ENCODE measurements at regions not wholly inside any gene's neighbourhood (a gene's known extent, or its start where the extent isn't known, plus 50 kb on each side); places are given as distances from the start of the nearest gene placed in this dataset.

GRCh38 chr11:25958045-25958444 is 373.9 kb upstream of the ANO3 start:
- no peak for DNase-seq (ENCODE audit: low read depth)

- no peak for DNase-seq (ENCODE audit: low read depth)
These were observed 370.4 kb upstream of the ANO3 start for GRCh38 chr11:25961539-25961938.

GRCh38 chr11:25970726-25971508 is 361.0 kb upstream of the ANO3 start:
- DNase-seq (ENCODE audit: low read depth) = no peak

DNA sequence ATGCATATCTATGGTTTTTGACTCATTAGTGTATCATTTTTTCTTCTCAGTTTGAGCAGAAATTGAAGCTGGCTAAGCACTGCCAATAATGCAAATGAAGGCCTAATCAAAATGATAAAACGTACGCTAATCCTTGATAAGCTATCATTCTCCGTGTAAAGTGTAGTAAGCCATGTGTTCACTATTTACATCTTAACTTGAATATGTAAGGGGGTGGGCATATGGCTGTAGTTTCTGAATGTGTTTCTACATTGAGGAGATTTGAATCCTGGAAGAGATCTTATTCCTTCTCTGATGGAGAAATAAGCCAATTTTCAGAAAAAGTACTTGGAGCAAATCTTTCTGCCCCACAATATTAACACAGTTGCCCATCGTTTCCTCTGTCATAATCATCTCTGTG is 351.8 kb upstream of the ANO3 start:
- no peak for DNase-seq (ENCODE audit: low read depth)

GRCh38 chr11:25981998-25982397 is 349.9 kb upstream of the ANO3 start:
- peak; percentile 8 for DNase-seq (ENCODE audit: low read depth)

DNA sequence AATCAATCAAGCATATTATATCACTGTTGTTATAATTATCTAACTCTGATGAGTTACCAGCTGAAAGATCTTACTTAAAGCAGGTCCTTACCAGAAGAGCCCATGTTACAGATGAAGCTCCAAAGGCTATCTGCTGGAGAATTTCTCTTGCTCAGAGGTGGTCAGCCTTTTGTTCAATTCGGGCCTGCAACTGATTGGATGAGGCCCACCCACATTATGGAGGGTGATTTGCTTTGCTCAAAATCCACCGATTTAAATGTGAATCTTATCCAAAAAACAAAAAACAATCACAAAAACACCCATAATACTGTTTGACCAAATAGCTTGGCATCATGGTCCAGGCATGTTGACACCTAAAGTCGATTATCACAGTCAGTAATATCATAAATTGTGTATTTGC is 348.6 kb upstream of the ANO3 start:
- no peak for DNase-seq (ENCODE audit: low read depth)

- DNase-seq (ENCODE audit: low read depth) = no peak
These were observed 343.8 kb upstream of the ANO3 start for GRCh38 chr11:25988178-25988577.

- no peak for DNase-seq (ENCODE audit: low read depth)
These were observed 341.5 kb upstream of the ANO3 start for GRCh38 chr11:25990406-25990805.

DNA sequence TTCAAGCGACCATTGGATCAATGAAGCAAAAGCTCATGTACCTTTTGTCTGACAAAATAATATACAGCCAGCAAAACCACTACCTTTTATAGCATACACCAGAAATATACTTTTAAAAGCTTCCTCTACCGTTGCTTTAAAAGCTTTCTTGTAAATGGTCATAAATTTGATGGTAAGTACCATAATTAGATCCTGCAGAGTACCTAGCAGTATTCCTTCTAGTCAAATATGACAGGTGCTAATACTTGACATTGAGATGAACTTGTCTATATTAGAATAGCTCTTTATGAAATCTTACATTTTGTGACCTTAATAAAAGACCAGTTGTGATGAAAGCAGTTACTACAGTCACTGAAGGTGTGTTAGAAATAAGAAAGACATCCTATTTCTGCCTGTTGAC is 340.5 kb upstream of the ANO3 start:
- no peak for DNase-seq (ENCODE audit: low read depth)

- no peak for DNase-seq (ENCODE audit: low read depth)
These were observed 339.6 kb upstream of the ANO3 start for GRCh38 chr11:25992294-25992693.

DNA sequence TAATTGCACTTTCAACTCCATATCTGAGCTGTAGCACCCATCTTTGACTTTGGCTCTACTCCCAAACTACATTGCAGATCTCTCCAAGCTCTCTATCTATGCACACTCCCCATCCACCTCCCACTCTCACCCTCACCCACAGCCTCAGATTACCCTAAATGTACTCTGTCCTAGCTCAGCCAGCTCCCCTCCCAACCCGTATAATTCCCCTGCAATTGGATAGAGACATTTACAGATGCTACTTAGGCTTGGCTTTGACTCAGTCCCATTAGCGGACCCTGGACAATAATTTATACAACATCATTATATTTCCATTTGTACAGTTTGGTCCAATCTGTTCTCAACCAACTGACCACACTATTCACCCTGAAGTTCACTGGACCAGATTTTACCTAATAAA is 338.9 kb upstream of the ANO3 start:
- DNase-seq (ENCODE audit: low read depth) = no peak

- no peak for DNase-seq (ENCODE audit: low read depth)
These were observed 320.5 kb upstream of the ANO3 start for GRCh38 chr11:26011474-26011873.

DNA sequence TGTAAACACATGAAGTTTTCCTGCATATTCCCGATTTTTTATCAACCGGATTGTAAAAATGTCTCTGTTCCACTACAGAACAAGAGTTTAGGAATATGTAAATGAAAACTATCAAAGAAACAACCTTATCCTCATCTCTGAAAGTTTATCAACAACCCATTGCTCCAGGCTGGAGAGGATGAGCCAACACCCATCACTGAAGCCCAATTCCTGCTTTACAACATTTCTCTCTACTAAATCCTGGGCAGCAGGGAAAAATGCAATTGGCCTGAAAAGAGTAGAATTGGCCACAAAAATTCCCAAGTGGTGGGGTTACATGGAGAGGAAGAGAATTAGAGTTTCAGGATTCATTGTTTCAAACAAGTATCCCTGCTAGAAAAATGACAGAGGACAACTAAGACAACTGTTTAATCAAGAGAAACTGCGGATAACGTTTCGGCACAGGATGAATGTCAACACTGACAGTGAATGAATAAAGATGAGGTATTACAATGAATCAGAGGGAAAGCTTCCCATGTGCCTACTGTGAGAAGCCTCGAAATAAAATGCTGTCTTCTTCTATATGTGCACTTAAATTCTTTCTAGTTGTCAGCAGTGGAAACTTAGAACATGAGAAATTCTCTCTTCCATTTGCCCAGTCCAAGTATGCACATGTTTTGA is 317.3 kb upstream of the ANO3 start:
- no peak for DNase-seq (ENCODE audit: low read depth)

DNA sequence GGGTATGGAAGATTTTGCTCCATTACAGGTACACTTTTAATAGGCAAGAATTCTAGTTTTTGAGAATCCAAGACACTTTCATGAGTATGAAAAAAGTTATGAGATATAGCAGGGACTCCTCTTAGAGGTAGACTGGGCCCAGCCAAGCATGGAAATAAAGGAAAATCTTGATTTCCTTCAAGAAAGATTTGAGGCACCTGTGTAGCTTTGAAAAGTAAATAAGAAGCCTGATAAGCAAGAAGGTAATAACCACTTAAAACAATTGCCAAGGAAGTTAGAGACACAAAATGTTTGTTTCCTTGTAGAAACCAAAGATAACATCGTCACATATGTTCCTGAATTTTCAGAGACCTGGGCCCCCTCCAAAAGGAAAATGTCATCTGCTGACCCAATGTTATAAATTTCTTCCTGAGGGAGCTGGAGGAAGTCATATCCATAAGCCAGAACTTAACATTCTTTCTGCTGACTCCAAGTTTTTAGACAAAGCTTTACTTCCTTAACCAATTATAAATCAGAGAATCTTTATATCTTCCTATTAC is 314.5 kb upstream of the ANO3 start:
- DNase-seq (ENCODE audit: low read depth) = no peak

DNA sequence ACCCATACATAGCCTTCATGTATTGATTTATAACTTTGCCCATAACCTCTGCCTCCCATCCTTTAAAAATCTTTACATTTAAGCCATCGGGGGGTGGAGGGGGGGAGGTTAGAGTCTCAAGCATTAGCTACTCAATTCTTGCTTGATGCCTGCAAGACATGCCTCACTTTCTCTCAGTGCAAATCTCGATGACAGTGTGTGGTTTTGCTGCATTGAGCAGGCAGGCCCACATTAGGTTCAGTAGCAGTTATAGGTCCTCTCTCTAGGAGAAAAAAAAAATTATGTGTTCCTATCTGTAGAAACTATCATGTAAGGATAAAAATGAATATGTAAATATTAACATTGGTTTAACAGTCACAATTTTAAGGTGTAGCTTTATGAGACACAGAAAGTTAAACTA is 314.0 kb upstream of the ANO3 start:
- DNase-seq (ENCODE audit: low read depth) = no peak

- DNase-seq (ENCODE audit: low read depth) = no peak
These were observed 313.6 kb upstream of the ANO3 start for GRCh38 chr11:26018336-26018735.

DNA sequence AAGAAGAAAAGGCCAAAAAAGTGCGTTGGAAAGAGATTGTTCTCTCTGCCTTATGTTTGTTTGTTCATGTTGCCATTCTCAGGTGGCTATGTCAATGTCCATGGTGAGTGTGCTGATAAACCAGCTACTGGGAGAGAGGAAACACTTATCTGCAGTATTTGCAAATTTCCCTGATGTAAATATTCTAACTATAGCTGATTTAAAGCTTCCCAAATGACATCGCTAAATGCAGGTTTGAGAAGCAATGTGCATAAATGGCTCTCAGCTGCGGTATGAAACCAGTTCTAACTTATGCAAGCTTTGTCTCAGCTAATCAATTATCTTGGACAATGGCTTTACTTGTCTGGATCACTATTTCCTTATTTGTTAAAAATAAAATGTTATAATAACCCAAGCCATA is 312.5 kb upstream of the ANO3 start:
- no peak for DNase-seq (ENCODE audit: low read depth)

DNA sequence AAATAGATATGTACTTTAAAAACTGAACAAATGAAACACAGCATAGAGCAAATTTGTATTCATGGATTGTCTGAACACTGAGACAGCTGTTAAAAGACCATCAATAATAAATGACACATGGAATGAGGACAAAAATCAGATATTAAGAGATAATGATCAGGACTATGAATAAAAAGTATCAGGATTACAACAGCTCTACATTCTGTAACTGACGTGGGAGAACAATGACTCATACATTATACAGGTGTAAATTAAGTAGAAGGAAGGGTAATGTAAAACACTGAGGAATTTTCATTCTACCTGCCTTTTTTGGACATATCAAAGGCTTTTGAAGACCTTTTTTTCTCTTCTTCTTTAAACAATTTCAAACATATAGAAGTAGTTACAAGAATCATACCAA is 310.9 kb upstream of the ANO3 start:
- no peak for DNase-seq (ENCODE audit: low read depth)

DNA sequence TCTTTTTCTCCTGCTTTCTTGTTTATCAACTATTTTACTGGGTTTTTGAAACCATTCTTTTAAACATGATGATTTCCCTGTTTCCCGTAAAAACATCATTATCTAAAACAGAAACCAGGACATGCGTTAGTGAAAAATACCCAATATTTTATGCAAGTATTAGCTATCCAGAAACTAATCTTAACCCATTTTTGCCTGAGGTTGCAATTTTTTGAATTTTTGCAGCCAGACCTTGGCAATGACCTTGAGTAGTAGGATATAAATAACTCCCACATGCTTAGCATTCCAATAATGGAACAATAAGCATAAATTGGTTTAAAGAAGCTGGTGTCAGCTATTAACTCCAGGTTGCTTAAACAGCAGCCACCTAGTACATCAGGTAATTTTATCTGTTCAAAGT is 308.9 kb upstream of the ANO3 start:
- DNase-seq (ENCODE audit: low read depth) = no peak

DNA sequence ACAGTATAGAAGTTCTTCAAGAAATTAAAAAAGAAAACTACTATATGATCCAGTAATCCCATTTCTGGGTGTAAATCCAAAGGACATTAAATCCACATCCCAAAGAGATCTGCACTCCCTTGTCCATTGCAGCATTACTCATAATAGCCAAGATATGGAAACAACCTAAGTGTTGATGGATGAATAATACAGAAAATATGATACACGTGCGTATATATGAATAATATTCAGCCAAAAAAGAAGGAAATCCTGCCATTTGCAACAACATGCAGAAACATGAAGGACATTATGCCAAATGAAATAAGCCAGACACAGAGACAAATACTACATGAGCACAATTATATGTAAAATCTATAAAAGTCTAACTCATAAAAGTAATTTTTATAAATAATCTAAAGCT is 306.3 kb upstream of the ANO3 start:
- no peak for DNase-seq (ENCODE audit: low read depth)

DNA sequence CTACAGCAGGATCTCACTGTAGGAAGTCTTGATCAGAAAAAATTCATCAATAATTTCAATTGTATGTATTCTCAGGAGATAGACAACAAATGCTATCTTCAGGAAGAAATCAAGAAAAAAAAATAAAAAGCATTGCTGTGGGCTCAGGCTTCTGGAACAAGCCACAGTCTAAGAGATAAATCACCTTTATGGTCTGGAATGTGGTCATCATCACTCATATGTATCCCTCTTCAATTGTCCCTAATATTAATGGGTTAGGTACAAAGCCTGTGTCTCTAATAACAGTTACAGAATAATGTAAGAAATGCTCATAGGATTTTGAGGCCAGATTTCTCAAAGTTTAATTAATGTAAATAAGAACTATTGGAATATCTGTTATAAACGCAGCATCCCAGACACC is 305.9 kb upstream of the ANO3 start:
- no peak for DNase-seq (ENCODE audit: low read depth)

- DNase-seq (ENCODE audit: low read depth) = no peak
These were observed 304.0 kb upstream of the ANO3 start for GRCh38 chr11:26027887-26028286.

DNA sequence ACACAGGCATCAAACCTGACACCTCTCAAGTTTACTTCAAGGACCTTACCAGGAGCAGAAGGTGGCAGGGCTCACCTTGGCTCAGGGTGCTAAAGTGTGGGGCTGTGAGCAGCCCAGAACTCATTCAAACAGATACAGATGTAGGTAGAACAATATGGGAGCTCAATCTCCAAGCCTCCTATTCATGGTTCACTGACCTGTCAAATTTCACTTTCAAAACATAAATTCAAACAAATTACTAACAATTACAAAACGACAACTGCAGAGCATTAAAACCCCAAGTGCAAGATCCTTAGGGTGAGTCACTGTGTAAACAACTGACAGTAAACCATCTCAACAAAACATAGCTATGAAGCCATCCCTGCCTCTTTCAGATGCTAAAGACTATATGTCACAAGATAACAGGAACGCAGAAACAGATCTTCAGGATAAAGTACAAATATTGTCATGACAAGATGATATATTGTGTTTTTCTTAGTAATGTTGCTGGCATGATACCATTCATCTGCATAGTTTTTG is 303.5 kb upstream of the ANO3 start:
- no peak for DNase-seq (ENCODE audit: low read depth)

All from Daoy (cell line).